HG02981 (cell line): ENCODE measurements at regions not wholly inside any gene's neighbourhood (a gene's known extent, or its start where the extent isn't known, plus 50 kb on each side); places are given as distances from the start of the nearest gene placed in this dataset.
"Not testable (repeated sequence)": the region's sequence is repeated elsewhere in the genome, so short reads cannot be mapped to it uniquely, and the experiment has no call there.

ENCODE experiments used
- ATAC-seq: cut with Tn5 transposase; IDR thresholded peaks from one replicate; pipeline ENCODE4 v1.9.1; 2021; ENCODE audit warnings: mild to moderate bottlenecking, moderate library complexity; ENCODE audit not compliant: unreplicated experiment

- no peak for ATAC-seq
These were observed 204.6 kb upstream of the ALG10 start for GRCh38 chr12:33817713-33818112.

- ATAC-seq: no peak
These were observed 204.0 kb upstream of the ALG10 start for GRCh38 chr12:33818313-33818712.

GRCh38 chr12:33825442-33825841 is 196.9 kb upstream of the ALG10 start:
- no peak for ATAC-seq

- ATAC-seq: no peak
These were observed 196.2 kb upstream of the ALG10 start for GRCh38 chr12:33825986-33826602.

- ATAC-seq: no peak
These were observed 194.0 kb upstream of the ALG10 start for GRCh38 chr12:33828326-33828725.

- ATAC-seq: no peak
These were observed 192.2 kb upstream of the ALG10 start for GRCh38 chr12:33830070-33830469.

GRCh38 chr12:33832900-33833299 is 189.4 kb upstream of the ALG10 start:
- ATAC-seq: no peak

- no peak for ATAC-seq
These were observed 187.6 kb upstream of the ALG10 start for GRCh38 chr12:33834672-33835071.

GRCh38 chr12:33876618-33877017 is 145.7 kb upstream of the ALG10 start:
- ATAC-seq: no peak

GRCh38 chr12:33892425-33892824 is 129.9 kb upstream of the ALG10 start:
- no peak for ATAC-seq

- ATAC-seq: not testable (repeated sequence)
These were observed 101.8 kb upstream of the ALG10 start for GRCh38 chr12:33920460-33920859.

- ATAC-seq: no peak
These were observed 96.2 kb upstream of the ALG10 start for GRCh38 chr12:33926095-33926494.

- not testable (repeated sequence) for ATAC-seq
These were observed 84.6 kb upstream of the ALG10 start for GRCh38 chr12:33937669-33938068.

GRCh38 chr12:33942172-33942571 is 80.1 kb upstream of the ALG10 start:
- no peak for ATAC-seq

- no peak for ATAC-seq
These were observed 77.4 kb upstream of the ALG10 start for GRCh38 chr12:33944703-33945437.

- no peak for ATAC-seq
These were observed 76.9 kb upstream of the ALG10 start for GRCh38 chr12:33945438-33945784.

GRCh38 chr12:33966219-33966618 is 56.1 kb upstream of the ALG10 start:
- ATAC-seq: not testable (repeated sequence)

GRCh38 chr12:33967760-33968159 is 54.5 kb upstream of the ALG10 start:
- no peak for ATAC-seq
